CD4-positive, alpha-beta T cell (primary cell): ENCODE measurements at regions not wholly inside any gene's neighbourhood (a gene's known extent, or its start where the extent isn't known, plus 50 kb on each side); places are given as distances from the start of the nearest gene placed in this dataset.

Source experiments
- ATAC-seq: fragments of 200-7000 bp; cut with Tn5 transposase; one replicate; pipeline ENCODE4 v1.10.0; 2022; ENCODE audit warnings: mild to moderate bottlenecking; ENCODE audit not compliant: poor library complexity
- CTCF ChIA-PET: fragments of 350-600 bp; sonication (Branson Sonifier 250); formaldehyde crosslinking; loops from one replicate; lab custom pipeline; 2021; ENCODE audit warnings: antibody characterized with exemption, inconsistent platforms; lab: Charles Lee
- POLR2A ChIA-PET: fragments of 350-600 bp; sonication (Branson Sonifier 250); formaldehyde crosslinking; loops from one replicate; lab custom pipeline; 2021; ENCODE audit warnings: antibody characterized with exemption, inconsistent platforms; lab: Charles Lee
- DNase-seq, 14 experiments: peaks; one replicate each; pipeline ENCODE4 v3.0.0-alpha.2; 2013 to 2020; ENCODE audit warnings: mixed read lengths in 2 of 14
- H3K27ac ChIP-seq, 2 donors: one replicate each; pipeline versions ENCODE4 v1.5.1 to v1.7.0; 2013; ENCODE audit warnings: low read length in 2 of 2, low read depth in 1 of 2, mild to moderate bottlenecking in 1 of 2
- H3K27me3 ChIP-seq, 2 experiments: 1 replicate in 1 of 2; 2 replicates in 1 of 2; pipeline versions ENCODE4 v1.6.1 to v1.7.0; 2013; ENCODE audit warnings: low read length in 2 of 2, control low read depth in 1 of 2, mild to moderate bottlenecking in 1 of 2, moderate library complexity in 1 of 2; ENCODE audit not compliant: insufficient read depth in 2 of 2, control insufficient read depth in 1 of 2
- H3K36me3 ChIP-seq: one replicate; pipeline ENCODE4 v1.6.1; 2013; ENCODE audit warnings: low read length, control low read depth; ENCODE audit not compliant: insufficient read depth
- H3K4me1 ChIP-seq: one replicate; pipeline ENCODE4 v1.6.1; 2013; ENCODE audit warnings: low read length, control low read depth; ENCODE audit not compliant: insufficient read depth
- H3K4me3 ChIP-seq: one replicate; pipeline ENCODE4 v1.5.1; 2013; ENCODE audit warnings: mild to moderate bottlenecking, low read length, moderate library complexity
- H3K9me3 ChIP-seq, 2 experiments: 1 replicate in 1 of 2; 2 replicates in 1 of 2; pipeline versions ENCODE4 v1.6.1 to v1.7.0; 2013; ENCODE audit warnings: low read length in 2 of 2, mild to moderate bottlenecking in 2 of 2, control low read depth in 1 of 2, moderate library complexity in 1 of 2; ENCODE audit not compliant: control insufficient read depth in 1 of 2, insufficient read depth in 1 of 2
- H3K27ac Mint-ChIP-seq: one replicate; pipeline ENCODE4 v1.8.0; 2020; ENCODE audit warnings: mixed read lengths
- H3K27me3 Mint-ChIP-seq: one replicate; pipeline ENCODE4 v1.8.0; 2021; ENCODE audit warnings: mixed read lengths
- H3K36me3 Mint-ChIP-seq: one replicate; pipeline ENCODE4 v1.8.0; 2021; ENCODE audit warnings: low read depth, mixed read lengths
- H3K4me1 Mint-ChIP-seq: one replicate; pipeline ENCODE4 v1.8.0; 2021; ENCODE audit warnings: low read depth, mixed read lengths
- H3K4me3 Mint-ChIP-seq: one replicate; pipeline ENCODE4 v1.8.0; 2020; ENCODE audit warnings: mild to moderate bottlenecking, mixed read lengths
- H3K9me3 Mint-ChIP-seq: one replicate; pipeline ENCODE4 v1.8.0; 2020; ENCODE audit warnings: mixed read lengths
- CTCF ChIP-seq: fragments of 200-600 bp; IDR thresholded peaks from one replicate; pipeline ENCODE4 v1.8.0; 2022; ENCODE audit warnings: antibody characterized with exemption, mild to moderate bottlenecking
- intact Hi-C, 2 experiments: fragments of 100-400 bp; cut with DNase I in 1 of 2; cut with micrococcal nuclease in 1 of 2; formaldehyde crosslinking; loops; one replicate each; pipeline versions ENCODE4 v1.15.1 to v1.9.0; 2023 to 2025; cut with DNase I, micrococcal nuclease

GRCh38 chr21:36589352-36589971 lies 109.5 kb upstream of the SIM2 start:
- no peak for TF ChIP-seq CTCF
- POLR2A ChIA-PET = no interaction called here
- H3K36me3 Mint-ChIP-seq = no peaks in the 10 kb centered on the region

GRCh38 chr21:36591326-36591970 lies 107.5 kb upstream of the SIM2 start:
- Histone ChIP-seq H3K36me3 (no peaks in the 10 kb centered on the region), H3K27me3 (peaks cover 0 to 2% of the 10 kb centered on the region in 2 experiments), H3K4me3 (no peak overlapping the region), H3K4me1 (no peaks in the 10 kb centered on the region), H3K9me3 (peaks cover 0 to 8% of the 10 kb centered on the region in 2 experiments), H3K27ac (no peak overlapping the region)
- POLR2A ChIA-PET = no interaction called here
- DNase-seq = no peak
- Mint-ChIP-seq H3K27ac (no peak overlapping the region), H3K4me3 (no peak overlapping the region), H3K4me1 (peaks cover 3% of the 10 kb centered on the region), H3K36me3 (no peaks in the 10 kb centered on the region), H3K27me3 (peaks cover 3% of the 10 kb centered on the region), H3K9me3 (no peaks in the 10 kb centered on the region)
- TF ChIP-seq CTCF = no peak
- intact Hi-C loops = loop anchor here in 1 of 2 experiments (10.0 kb wide), 1 partner anchor 447 kb away; no protein-coding TSS in a partner anchor
- ATAC-seq = no peak
- CTCF ChIA-PET = no interaction called here

More at GRCh38 chr21:36589352-36589971, 109.5 kb upstream of the SIM2 start:
- no peak overlapping the region for H3K4me3 Mint-ChIP-seq
- H3K4me1 Mint-ChIP-seq = peaks cover 6% of the 10 kb centered on the region
- H3K27me3 ChIP-seq = peaks cover 0 to 2% of the 10 kb centered on the region in 2 experiments
- DNase-seq (peak in 3 of 14 experiments; percentile 5 to 16 (median 7)), ATAC-seq (no peak)
- H3K9me3 Mint-ChIP-seq = no peaks in the 10 kb centered on the region
- no peak overlapping the region for H3K4me3 ChIP-seq
- no peak overlapping the region for H3K27ac Mint-ChIP-seq
- H3K27me3 Mint-ChIP-seq = no peaks in the 10 kb centered on the region
- H3K4me1 ChIP-seq = no peaks in the 10 kb centered on the region
- CTCF ChIA-PET = no interaction called here
- H3K27ac ChIP-seq = no peak overlapping the region
- H3K9me3 ChIP-seq = peaks cover 0 to 8% of the 10 kb centered on the region in 2 experiments
- intact Hi-C loops = loop anchor here (5.0 to 10.0 kb wide), 3 partner anchors 103 to 265 kb away; partner anchors contain the start of gene SIM2 (in 1 of the 2)
- no peaks in the 10 kb centered on the region for H3K36me3 ChIP-seq

GRCh38 chr21:36596174-36596573 lies 102.7 kb upstream of the SIM2 start:
- Histone ChIP-seq H3K27ac (no peak overlapping the region), H3K27me3 (no peaks in the 10 kb centered on the region), H3K9me3 (peaks cover 0 to 13% of the 10 kb centered on the region in 2 experiments), H3K4me3 (no peak overlapping the region), H3K4me1 (no peaks in the 10 kb centered on the region), H3K36me3 (no peaks in the 10 kb centered on the region)
- H3K4me1 Mint-ChIP-seq = peaks cover 14% of the 10 kb centered on the region
- H3K27me3 Mint-ChIP-seq = peaks cover 3% of the 10 kb centered on the region
- CTCF ChIA-PET = no interaction called here
- no peak overlapping the region for H3K4me3 Mint-ChIP-seq
- H3K9me3 Mint-ChIP-seq = peaks cover 2% of the 10 kb centered on the region
- DNase-seq (no peak), ATAC-seq (no peak)
- H3K36me3 Mint-ChIP-seq = no peaks in the 10 kb centered on the region
- TF ChIP-seq CTCF = no peak
- intact Hi-C loops = loop anchor here in 1 of 2 experiments (10.0 kb wide), 1 partner anchor 451 kb away; no protein-coding TSS in a partner anchor
- POLR2A ChIA-PET = no interaction called here
- no peak overlapping the region for H3K27ac Mint-ChIP-seq
